ENCODE measurements at regions not wholly inside any gene's neighbourhood (a gene's known extent, or its start where the extent isn't known, plus 50 kb on each side); places are given as distances from the start of the nearest gene placed in this dataset.
"Not testable (repeated sequence)": the region's sequence is repeated elsewhere in the genome, so short reads cannot be mapped to it uniquely, and the experiment has no call there.

DNA sequence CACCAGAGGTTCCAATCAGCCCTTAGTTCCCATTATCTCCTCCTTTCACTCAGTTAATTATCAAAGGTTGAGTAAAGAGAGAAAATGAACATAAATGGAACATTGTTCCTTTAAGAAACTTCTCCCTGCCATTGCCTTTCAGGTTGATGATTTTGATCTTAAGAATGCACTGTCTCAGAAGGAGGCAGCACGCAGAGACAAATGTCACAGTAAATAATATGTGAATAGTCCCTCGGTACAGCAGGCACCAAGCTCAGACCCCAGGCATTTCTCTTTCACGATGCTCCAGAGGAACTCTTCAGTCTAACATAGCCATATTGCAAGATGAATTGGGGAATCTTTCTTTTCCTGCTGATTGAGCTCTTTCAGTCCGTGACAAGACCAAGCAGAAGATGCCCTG lies 435.3 kb upstream of the SPTLC3 start:
- DNase-seq = no peak

DNA sequence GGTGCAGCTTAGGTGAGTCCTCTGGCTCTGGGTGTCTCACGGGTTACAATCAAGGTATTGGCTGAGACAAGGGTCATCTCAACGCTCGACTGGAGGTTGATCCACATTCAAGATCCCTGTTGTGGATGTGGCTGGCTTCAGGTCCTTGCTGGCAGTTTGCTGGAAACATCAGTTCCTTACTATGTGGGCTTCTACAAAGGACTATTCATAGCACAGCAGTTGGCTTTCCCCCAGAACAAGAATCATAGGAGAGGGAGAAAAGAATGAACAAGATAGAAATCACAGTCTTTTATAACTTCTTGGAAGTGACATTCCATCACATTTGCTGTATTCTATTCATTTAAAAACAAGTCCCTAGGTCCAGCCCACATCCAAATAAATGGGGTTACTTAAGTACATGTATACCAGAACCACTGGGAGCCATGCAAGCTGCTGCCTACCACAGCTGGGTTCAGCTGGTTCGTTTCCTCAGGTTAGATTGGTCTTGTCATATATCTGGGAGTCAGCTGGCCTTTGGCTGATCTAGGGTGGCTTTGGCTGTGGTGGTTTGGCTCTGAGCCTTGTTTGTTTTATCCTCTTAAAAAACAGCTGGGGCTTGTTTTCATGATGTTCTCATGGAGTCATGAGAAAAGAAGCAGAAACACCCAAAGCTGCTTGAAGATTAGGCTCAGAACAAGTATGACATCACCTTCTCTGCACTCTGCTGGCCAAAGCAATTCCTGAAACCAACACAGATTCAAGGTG lies 433.2 kb upstream of the SPTLC3 start:
- DNase-seq = peak in 1 of 56 donors; percentile 24

DNA sequence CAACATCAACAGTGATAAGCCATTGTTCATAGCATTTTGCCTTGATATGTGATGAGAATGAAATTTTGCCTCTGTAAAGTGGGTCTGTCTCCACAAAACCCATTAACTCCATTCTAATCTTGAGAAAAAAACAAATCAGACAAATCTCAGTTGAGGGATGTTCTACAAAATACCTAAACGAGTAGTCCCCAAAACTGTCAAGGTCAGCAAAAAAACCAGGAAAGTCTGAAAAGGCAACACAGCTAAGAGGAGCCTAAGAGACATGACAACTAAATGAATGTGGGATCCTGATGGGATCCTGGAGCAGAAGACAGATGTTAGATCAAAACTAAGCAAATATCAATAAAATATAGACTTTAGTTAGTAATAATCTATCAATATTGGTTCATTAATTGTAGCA lies 431.6 kb upstream of the SPTLC3 start:
- DNase-seq = no peak

DNA sequence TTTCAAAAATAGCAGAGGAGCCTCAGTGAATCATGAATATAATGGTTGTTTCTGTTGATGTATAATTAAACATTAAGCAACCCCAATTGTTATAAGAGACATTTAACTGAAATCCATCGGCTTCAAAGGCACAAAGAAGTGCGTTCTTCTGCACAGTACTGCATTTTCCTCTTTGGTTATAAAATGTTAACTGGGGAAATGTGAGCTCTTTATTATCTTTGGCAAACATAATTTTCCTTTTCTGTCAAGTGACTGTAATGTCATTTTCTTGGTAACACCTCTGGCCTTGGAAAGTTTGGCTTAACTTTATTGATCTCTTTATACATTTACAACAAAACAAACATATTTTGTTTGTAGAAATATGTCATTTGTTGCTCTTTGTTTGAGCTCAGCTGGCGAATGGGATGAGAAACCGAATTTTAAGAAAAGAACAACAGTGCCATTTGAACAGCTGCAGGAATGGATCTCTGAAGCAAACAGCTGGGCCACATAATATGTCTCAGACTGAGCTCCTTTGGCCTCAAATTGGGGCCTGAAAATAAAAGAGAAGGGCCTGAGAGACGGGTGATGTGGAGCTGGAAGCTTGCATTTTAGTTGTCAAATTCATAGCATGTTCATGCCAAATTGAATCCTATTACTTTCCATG lies 427.0 kb upstream of the SPTLC3 start:
- DNase-seq = no peak

DNA sequence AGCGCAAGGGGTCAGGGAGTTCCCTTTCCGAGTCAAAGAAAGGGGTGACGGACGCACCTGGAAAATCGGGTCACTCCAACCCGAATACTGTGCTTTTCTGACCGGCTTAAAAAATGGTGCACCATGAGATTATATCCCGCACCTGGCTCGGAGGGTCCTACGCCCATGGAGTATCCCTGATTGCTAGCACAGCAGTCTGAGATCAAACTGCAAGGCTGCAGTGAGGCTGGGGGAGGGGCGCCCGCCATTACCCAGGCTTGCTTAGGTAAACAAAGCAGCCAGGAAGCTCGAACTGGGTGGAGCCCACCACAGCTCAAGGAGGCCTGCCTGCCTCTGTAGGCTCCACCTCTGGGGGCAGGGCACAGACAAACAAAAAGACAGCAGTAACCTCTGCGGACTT lies 426.1 kb upstream of the SPTLC3 start:
- DNase-seq = not testable (repeated sequence)

DNA sequence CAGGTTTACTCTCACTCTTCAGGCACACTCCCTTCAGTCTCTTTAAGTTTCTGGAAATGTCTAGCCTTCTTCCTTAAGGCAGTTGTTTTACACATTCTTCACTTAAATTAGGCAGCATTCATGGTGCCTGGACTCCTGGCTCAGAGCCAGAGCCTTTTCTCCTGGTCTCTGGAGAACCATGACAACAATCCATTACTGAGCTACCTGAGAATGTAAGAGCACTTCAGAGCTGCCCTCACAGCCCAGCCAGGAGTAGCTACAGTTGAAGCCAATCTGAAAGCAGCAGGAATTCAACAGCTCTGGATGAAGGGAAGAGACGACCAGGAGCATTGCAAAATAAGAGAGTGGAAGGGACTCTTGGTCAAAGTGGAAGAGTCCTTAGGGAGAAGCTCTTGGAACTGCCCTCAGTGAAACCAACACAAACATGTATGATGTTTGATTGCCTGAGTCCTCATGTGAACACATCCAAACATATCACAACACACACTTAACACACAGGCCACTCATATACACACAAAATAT lies 416.8 kb upstream of the SPTLC3 start:
- no peak for DNase-seq

DNA sequence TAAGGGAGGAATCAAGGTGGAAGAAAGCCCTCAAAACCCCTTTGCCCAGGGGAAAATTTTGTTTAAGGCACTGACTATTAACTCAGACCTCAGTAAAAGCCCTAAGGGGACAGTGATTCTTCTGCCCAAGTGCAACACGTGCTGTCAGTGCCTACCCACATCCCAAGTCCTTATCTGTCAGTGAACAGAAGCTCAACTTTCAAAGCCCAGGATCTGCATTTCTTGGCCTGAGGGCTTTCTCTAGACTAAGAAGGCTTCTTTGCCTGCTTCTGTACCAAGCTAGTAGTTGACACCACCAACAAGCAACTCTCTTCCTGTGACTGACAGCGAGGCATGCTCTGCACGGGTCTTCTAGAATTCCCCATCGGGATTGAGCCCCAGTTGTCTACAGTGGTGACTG lies 416.0 kb upstream of the SPTLC3 start:
- no peak for DNase-seq

DNA sequence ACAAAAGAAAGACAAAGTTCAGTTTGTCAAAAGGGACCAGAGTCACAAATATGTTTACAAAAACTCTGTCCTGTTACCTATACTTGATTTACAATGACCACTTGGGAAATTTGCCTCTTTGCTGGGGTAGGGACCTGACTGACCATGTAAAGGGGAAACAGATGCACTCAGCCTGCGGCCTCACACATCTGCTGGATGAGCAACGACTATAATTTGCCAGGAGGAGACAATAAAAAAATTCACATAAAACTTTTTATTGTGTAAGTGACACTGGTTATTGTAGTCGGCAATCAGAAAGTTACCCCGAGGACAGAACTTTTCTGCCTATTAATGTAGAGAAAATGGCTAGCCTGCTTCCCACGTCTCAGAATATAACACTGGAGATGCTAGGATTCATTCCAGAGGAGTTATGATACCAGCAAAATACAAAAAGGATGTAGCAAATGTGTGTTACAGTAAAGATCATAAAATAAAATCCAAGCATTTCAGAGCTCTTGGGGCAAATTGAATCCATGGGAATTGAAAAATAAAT lies 415.4 kb upstream of the SPTLC3 start:
- no peak for DNase-seq

DNA sequence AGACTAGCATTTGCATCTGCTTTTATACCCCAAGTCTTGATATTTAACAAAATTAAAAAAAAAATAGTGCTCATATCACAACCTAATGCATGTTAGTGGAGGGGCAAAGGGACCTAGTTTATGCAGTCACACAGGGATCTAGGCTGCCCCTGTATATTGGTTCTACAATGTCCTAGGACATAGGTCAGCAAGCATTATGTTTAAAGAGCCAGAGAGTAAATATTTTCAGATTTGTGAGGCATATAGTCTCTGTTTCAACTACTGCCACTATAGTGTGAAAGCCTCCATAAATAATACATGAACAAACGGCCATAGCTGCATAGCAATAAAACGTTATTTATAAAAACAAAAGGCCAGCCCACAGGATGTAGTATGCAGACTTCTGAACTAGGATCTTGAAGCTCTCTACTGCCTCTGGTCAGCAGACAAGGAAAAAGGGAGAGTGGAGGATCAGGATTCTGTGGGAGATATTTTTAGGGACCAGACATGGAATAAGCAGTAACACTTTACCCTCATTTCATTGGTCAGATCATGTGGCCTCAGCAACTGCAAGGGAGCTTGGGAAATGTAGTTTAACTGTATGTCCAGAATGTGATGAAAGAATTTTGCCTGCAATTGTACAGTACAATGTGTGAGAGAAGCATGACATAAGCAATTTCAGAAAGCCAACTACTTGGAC lies 414.2 kb upstream of the SPTLC3 start:
- DNase-seq = no peak

DNA sequence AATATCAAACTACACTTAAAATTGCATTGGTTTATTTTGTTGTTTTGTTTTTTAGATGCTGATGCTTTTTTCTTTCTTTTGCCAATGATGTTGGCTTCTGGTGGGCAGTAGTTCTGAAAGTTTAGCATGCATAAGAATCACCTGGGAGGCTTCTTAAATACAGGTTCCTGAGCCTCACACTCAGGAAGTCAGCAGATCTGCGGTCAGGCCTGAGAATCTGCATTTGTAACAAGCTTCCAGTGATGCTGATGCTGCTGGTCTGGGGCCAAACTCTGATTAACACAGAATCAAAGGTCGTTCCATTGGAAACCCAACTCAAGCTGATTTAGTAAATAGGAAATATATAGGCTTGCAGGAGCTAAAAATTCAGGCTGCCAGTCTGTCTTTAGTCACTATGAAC lies 412.9 kb upstream of the SPTLC3 start:
- DNase-seq = no peak

DNA sequence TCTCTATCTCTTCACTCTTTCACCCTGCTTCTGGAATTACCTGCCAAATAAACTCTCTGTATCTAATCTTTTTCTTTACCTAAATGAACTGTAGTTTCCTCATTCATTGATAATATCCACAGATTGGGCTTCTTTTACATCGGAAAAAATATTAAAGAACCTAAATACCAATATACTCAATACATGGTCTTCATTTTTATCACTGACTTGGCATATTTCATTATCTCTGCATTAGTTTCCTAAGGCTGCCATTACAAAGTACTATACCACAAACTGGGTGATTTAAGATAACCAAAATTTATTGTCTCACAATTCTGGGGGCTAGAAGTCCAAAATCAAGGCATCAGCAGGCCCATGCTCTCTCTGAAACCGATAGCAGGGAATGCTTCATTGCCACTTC lies 411.9 kb upstream of the SPTLC3 start:
- DNase-seq = no peak

DNA sequence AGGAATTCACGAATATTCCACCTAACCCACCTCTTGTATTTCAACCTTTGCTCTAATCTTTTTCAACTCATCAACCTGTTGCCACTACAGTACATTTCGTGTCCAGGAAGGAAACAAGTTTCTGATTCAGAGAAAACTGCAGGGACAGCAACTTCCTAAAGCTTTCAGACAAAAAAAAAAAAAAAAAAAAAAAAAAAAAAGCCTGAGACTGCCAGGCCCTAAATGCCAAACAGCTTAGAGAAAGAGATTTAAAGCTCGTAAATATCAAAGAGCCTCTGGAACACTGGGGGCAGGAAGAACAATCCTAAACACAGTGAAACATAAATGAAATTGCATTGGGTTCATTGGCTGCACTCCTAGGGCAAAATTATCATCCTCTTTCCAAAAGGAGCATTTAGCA lies 411.2 kb upstream of the SPTLC3 start:
- no peak for DNase-seq

DNA sequence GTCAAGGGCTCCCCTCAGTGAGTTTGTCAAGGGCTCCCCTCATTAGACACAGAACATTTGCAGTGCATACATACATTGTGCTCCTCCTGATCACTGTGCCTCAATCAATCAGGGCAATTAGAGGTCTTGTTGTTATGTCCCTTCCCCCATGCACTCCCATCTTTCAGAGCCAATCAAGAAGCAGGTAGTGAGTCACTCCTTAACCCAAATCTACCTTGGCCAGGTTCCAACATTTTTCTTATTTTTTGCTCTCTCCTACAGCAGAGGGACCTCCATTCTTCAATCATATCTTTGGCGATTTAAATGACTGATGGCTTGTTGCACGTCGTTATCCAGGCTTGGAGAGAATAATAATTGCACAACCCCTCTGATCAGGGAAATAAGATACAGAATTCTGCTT lies 409.9 kb upstream of the SPTLC3 start:
- no peak for DNase-seq

DNA sequence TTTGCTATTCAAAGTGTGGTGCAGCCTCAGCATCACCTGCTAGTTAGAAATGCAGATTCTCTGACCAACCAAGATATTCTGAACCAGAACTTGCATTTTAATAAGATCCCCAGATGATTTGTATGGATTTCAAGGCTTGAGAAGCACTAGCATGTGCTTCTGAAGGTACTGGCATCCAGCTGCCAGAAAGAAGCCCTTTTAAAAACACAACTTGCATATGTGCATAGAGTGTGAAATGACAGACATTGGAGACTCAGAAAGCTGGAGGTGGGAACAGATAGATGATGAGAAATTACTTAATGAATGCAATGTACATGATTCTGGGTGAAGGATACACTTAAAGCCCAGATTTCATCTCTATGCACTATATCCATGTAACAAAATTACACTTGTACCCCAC lies 409.3 kb upstream of the SPTLC3 start:
- no peak for DNase-seq

DNA sequence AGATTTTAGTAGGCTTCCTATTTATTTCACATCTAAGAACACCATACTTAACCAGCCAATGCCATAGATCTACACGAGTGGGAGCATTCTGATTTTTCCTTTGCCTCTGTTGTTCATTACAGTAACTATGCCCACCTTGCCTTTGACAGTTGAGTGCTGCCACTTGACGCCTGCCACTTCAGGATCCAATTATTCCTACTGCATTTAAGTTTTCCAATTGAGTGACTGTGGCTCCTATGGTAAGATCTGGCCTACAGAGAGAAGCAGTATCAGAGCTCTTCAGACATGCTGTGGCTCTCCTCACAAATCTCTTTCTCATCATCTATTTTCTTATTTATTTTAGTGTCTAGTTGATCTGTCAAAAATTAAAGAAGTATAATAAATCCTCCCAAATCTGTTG lies 403.0 kb upstream of the SPTLC3 start:
- DNase-seq = no peak

DNA sequence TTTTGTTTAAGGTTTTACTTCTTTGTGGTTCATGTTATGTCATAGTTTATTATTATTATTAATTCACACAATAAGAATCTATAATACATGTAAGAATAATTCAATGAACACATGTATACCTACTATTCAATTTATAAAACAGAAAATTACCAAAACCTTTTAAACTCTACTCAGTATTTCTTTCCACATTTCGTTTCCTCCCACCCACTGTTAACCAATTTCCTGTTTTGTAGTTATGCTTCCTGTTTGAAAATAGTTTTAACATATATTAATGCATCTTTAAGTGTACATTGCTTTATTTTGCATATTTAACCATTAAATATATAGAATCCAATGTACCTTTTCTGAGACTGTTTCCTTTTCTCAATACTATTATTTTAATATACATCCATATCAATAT lies 397.9 kb upstream of the SPTLC3 start:
- DNase-seq = no peak

DNA sequence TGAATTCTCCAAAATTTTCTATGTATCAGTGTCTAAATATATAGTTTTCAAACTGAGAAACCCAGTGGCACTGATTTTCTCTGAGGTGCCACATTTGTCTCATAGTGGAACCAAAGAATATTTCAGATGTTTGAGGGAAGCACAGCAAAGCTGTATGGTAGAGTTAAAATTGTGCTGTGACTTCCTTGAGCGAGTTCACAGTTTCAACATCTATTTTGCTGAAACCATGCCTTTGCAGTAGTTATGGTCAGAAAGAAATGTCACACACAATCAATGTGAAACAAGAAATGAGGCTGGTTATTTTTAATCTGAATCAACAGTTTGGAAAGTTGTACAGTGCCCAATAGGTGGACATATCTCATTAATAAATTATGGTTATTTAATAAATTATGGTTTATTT lies 394.0 kb upstream of the SPTLC3 start:
- DNase-seq = no peak

DNA sequence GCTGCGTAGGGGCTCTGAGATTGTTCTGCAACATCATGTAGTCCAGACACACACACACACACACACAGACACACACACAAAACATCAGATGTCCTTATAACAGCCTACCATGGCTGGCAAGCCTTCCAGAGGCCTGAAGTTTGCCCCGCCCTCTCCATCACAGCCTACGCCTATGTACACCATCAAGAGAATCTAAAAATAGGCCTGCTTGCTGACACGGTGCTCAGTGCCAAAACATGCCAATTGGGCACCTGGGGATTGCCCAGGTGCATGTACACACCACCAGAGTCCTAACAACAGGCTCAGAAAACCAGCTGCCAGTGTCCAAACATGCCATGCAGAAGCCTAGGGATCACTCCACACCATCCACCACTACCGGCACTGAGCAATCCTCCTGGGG lies 391.7 kb upstream of the SPTLC3 start:
- no peak for DNase-seq

DNA sequence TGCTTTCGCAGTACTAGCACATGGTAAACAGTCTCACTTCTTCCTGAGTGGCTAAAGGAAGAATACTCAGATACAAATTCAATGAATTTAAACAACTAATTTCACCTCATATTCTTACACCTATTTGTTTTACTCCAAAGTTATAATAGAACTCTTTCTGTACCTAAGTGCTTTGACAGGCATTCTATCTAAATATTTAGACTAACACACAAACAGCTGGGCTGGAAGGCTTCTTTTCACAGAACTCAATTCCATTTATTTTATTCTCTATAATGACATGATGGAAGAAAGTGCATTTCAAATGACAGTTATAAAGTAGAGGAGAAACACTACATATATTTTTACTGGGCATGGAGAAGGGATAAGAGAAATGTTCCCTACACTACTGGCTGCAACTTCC lies 384.9 kb upstream of the SPTLC3 start:
- no peak for DNase-seq

DNA sequence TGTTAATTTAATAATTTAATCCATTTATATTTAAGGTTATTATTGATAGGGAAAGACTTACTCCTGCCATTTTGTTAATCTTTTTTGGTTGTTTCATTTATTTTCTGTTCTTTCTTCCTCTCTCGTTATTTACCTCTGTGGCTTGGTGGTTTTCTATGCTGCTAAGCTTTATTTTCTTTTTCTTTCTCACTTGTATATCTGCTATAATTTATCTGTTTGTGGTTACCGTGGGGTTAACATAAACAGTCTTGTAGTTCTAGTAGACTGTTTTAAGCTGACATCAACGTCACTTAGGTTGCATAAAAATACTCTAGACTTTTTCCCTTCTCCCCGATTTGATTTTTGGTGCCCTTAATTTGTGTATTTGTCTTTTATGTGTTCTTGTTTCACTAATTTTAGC lies 381.3 kb upstream of the SPTLC3 start:
- DNase-seq = no peak

DNA sequence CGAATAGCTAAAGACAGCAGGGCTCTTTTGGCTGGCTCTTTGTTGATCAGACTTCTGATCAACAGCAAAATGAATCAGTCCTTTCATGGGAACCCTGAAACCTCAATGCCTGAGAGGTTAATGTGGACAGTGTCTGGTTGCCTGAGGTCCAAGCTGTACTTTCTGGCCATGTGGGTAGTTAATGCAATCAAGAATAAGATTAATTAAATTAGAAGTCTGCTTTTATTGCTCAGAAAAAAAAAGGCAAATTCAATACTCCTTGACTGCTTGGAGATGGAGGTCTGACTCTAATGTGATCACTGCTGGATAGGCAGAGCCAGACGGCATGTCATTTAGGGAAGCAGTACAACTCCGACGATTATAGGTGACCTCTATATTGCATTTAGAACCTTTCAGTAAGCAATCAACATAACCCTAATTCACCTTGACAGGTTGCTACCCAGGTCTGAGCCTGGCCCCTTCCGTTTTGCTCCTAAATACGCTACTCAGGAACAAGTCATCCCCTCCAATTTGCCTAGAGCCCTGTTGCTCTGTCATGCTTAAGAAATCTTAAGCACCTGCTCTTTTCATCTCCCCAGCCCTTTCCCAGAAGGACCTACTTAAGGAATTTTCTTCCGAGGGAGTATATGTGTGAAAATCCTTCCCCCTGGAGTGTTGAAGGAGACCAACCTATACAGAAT lies 370.0 kb upstream of the SPTLC3 start:
- DNase-seq = no peak

DNA sequence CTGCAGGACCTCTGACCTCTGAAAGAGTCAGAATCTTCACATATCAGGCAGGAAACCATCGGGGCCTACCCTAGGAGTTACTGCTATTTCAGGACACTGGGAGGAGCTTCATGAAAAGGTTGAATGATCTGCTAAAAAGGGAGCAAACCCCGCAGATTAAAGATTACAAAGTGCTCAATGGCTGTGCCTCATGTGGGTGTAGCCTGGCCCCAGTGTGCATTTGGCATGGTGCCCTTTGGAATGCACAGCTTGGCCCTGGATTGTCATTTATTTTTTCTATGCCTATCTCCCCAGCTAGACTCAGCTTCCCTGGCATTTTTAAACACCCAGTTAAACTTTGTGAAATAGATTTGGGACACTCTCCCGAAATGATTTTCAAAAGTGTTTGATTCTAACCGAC lies 368.5 kb upstream of the SPTLC3 start:
- no peak for DNase-seq

Measured in amygdala (tissue), 56 donors.